ENCODE measurements at regions not wholly inside any gene's neighbourhood (a gene's known extent, or its start where the extent isn't known, plus 50 kb on each side); places are given as distances from the start of the nearest gene placed in this dataset.

- TF ChIP-seq, protein P1, sequence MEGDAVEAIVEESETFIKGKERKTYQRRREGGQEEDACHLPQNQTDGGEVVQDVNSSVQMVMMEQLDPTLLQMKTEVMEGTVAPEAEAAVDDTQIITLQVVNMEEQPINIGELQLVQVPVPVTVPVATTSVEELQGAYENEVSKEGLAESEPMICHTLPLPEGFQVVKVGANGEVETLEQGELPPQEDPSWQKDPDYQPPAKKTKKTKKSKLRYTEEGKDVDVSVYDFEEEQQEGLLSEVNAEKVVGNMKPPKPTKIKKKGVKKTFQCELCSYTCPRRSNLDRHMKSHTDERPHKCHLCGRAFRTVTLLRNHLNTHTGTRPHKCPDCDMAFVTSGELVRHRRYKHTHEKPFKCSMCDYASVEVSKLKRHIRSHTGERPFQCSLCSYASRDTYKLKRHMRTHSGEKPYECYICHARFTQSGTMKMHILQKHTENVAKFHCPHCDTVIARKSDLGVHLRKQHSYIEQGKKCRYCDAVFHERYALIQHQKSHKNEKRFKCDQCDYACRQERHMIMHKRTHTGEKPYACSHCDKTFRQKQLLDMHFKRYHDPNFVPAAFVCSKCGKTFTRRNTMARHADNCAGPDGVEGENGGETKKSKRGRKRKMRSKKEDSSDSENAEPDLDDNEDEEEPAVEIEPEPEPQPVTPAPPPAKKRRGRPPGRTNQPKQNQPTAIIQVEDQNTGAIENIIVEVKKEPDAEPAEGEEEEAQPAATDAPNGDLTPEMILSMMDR (IDR thresholded peaks at IDR 0.05): no peak
- H3K9me3 ChIP-seq: no peaks in the 10 kb centered on the region
- no peak overlapping the region for H3K4me3 ChIP-seq
- H3K27me3 ChIP-seq: no peaks in the 10 kb centered on the region
- no peaks in the 10 kb centered on the region for H3K36me3 ChIP-seq
- no peak for ATAC-seq
- no peak for DNase-seq
- peaks cover 24% of the 10 kb centered on the region for H3K4me1 ChIP-seq
- H3K27ac ChIP-seq: no peak overlapping the region
- intact Hi-C loops (cut with DNase I): no loop called here
Measured at GRCh38 chr9:649128-650074, 192.1 kb upstream of the DMRT1 start.

- Histone ChIP-seq H3K9me3 (no peaks in the 10 kb centered on the region), H3K27ac (no peak overlapping the region), H3K27me3 (no peaks in the 10 kb centered on the region), H3K36me3 (no peaks in the 10 kb centered on the region), H3K4me3 (peak overlapping the region; percentile 1), H3K4me1 (peaks cover 26% of the 10 kb centered on the region)
- DNase-seq (no peak), ATAC-seq (peak; percentile 79)
- TF ChIP-seq, protein P1 (IDR thresholded peaks at IDR 0.05): no peak
- intact Hi-C loops (cut with DNase I): no loop called here
Measured at GRCh38 chr9:650362-650761, 191.1 kb upstream of the DMRT1 start.

- no peaks in the 10 kb centered on the region for H3K36me3 ChIP-seq
- intact Hi-C loops (cut with DNase I): no loop called here
- no peak overlapping the region for H3K4me3 ChIP-seq
- no peaks in the 10 kb centered on the region for H3K27me3 ChIP-seq
- DNase-seq: no peak
- TF ChIP-seq, protein P1 (IDR thresholded peaks at IDR 0.05): no peak
- ATAC-seq: no peak
- peaks cover 31% of the 10 kb centered on the region for H3K4me1 ChIP-seq
- no peak overlapping the region for H3K27ac ChIP-seq
- no peaks in the 10 kb centered on the region for H3K9me3 ChIP-seq
Measured at GRCh38 chr9:651371-651770, 190.1 kb upstream of the DMRT1 start.

GRCh38 chr9:652914-653313, 188.6 kb upstream of the DMRT1 start:
- Histone ChIP-seq H3K27me3 (no peaks in the 10 kb centered on the region), H3K9me3 (no peaks in the 10 kb centered on the region), H3K36me3 (no peaks in the 10 kb centered on the region), H3K27ac (no peak overlapping the region), H3K4me1 (peaks cover 33% of the 10 kb centered on the region), H3K4me3 (no peak overlapping the region)
- ATAC-seq: peak; percentile 23
- TF ChIP-seq, protein P1 (IDR thresholded peaks at IDR 0.05): no peak
- intact Hi-C loops (cut with DNase I): no loop called here
- no peak for DNase-seq

DNA sequence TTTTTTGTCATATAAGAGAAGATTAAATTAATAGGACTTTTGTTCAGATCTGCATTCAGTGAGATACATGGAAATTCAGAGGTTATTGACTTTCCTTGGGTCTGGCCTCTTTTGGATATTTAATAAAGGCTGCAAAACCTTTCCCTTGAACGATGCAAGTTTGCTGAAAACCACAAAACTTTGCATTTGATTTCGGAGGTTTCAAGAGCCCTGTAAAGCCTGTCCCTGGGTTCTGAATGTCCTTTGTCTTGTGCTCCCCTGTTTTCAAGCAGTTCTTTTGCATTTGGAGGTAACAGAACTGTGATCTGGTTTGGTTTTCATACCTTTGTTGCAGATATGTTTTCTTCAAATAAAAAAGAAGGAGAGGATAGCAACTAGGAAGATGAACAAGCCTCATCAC, 188.1 kb upstream of the DMRT1 start:
- H3K4me1 ChIP-seq: peaks cover 36% of the 10 kb centered on the region

More for the DNA sequence above, 188.1 kb upstream of the DMRT1 start:
- Histone ChIP-seq H3K36me3 (no peaks in the 10 kb centered on the region), H3K27me3 (no peaks in the 10 kb centered on the region), H3K9me3 (no peaks in the 10 kb centered on the region), H3K4me3 (no peak overlapping the region), H3K27ac (no peak overlapping the region)
- intact Hi-C loops (cut with DNase I): no loop called here
- DNase-seq: no peak
- TF ChIP-seq, protein P1 (IDR thresholded peaks at IDR 0.05): no peak
- ATAC-seq: no peak
